ENCODE measurements at regions not wholly inside any gene's neighbourhood (a gene's known extent, or its start where the extent isn't known, plus 50 kb on each side); places are given as distances from the start of the nearest gene placed in this dataset.
"Not testable (repeated sequence)": the region's sequence is repeated elsewhere in the genome, so short reads cannot be mapped to it uniquely, and the experiment has no call there.

GRCh38 chr9:41361790-41362189, 172.7 kb upstream of the ZNG1F start:
- TF ChIP-seq POLR2A (IDR thresholded peaks at IDR 0.05), result not testable (repeated sequence)
- TF ChIP-seq, protein P1, sequence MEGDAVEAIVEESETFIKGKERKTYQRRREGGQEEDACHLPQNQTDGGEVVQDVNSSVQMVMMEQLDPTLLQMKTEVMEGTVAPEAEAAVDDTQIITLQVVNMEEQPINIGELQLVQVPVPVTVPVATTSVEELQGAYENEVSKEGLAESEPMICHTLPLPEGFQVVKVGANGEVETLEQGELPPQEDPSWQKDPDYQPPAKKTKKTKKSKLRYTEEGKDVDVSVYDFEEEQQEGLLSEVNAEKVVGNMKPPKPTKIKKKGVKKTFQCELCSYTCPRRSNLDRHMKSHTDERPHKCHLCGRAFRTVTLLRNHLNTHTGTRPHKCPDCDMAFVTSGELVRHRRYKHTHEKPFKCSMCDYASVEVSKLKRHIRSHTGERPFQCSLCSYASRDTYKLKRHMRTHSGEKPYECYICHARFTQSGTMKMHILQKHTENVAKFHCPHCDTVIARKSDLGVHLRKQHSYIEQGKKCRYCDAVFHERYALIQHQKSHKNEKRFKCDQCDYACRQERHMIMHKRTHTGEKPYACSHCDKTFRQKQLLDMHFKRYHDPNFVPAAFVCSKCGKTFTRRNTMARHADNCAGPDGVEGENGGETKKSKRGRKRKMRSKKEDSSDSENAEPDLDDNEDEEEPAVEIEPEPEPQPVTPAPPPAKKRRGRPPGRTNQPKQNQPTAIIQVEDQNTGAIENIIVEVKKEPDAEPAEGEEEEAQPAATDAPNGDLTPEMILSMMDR (IDR thresholded peaks at IDR 0.05), result not testable (repeated sequence)

Data from sigmoid colon (tissue), 3 donors.